Nephron progenitor cell (in vitro differentiated cells): ENCODE measurements at regions not wholly inside any gene's neighbourhood (a gene's known extent, or its start where the extent isn't known, plus 50 kb on each side); places are given as distances from the start of the nearest gene placed in this dataset.
"Not testable (repeated sequence)": the region's sequence is repeated elsewhere in the genome, so short reads cannot be mapped to it uniquely, and the experiment has no call there.

Experiments
- DNase-seq: peaks from one replicate; pipeline ENCODE4 v3.0.0; 2021
- H3K27ac Mint-ChIP-seq: 2 replicates; pipeline ENCODE4 v1.8.0; 2021; ENCODE audit warnings: mild to moderate bottlenecking, moderate library complexity, mixed read lengths
- H3K27me3 Mint-ChIP-seq: 2 replicates; pipeline ENCODE4 v1.8.0; 2021; ENCODE audit warnings: mild to moderate bottlenecking, low read depth, mixed read lengths; ENCODE audit not compliant: poor library complexity
- H3K36me3 Mint-ChIP-seq: 2 replicates; pipeline ENCODE4 v1.8.0; 2021; ENCODE audit warnings: low read depth, mixed read lengths
- H3K4me1 Mint-ChIP-seq: 2 replicates; pipeline ENCODE4 v1.8.0; 2021; ENCODE audit warnings: mixed read lengths
- H3K4me3 Mint-ChIP-seq: 2 replicates; pipeline ENCODE4 v1.8.0; 2021; ENCODE audit warnings: mild to moderate bottlenecking, moderate library complexity, mixed read lengths
- H3K9me3 Mint-ChIP-seq: 2 replicates; pipeline ENCODE4 v1.8.0; 2021; ENCODE audit warnings: mild to moderate bottlenecking, moderate library complexity, mixed read lengths
- TF ChIP-seq, protein P1 (sequence below): fragments of 200-600 bp; sonication (generic); IDR thresholded peaks from 2 replicates; pipeline ENCODE4 v1.5.0; 2021; ENCODE audit warnings: antibody characterized with exemption

DNA sequence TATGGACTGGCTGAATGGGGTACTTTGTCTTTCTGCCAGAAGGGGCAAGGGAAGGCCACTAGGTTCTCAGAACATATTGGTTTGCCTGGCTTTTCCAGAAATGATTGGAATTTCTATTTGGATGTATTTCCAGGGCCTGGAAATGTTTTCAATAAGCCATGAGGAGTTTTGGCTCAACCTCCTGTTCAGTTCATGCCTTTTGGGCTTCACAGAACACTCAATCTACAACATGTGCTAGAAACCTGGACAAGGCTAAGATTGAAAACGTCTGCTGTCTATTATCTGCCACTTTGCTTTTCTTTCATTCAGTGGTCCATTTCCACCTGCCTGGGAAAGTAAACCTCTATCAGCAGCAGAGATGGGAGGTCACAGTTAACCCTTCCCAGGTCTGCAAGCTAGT, 793.4 kb downstream of the TENT5A start:
- TF ChIP-seq, protein P1, sequence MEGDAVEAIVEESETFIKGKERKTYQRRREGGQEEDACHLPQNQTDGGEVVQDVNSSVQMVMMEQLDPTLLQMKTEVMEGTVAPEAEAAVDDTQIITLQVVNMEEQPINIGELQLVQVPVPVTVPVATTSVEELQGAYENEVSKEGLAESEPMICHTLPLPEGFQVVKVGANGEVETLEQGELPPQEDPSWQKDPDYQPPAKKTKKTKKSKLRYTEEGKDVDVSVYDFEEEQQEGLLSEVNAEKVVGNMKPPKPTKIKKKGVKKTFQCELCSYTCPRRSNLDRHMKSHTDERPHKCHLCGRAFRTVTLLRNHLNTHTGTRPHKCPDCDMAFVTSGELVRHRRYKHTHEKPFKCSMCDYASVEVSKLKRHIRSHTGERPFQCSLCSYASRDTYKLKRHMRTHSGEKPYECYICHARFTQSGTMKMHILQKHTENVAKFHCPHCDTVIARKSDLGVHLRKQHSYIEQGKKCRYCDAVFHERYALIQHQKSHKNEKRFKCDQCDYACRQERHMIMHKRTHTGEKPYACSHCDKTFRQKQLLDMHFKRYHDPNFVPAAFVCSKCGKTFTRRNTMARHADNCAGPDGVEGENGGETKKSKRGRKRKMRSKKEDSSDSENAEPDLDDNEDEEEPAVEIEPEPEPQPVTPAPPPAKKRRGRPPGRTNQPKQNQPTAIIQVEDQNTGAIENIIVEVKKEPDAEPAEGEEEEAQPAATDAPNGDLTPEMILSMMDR, result no peak
- Mint-ChIP-seq H3K36me3 (no peaks in the 10 kb centered on the region), H3K4me3 (no peak overlapping the region), H3K9me3 (no peaks in the 10 kb centered on the region), H3K27me3 (peaks cover 4% of the 10 kb centered on the region), H3K4me1 (peaks cover 25% of the 10 kb centered on the region), H3K27ac (no peak overlapping the region)
- DNase-seq, result no peak

DNA sequence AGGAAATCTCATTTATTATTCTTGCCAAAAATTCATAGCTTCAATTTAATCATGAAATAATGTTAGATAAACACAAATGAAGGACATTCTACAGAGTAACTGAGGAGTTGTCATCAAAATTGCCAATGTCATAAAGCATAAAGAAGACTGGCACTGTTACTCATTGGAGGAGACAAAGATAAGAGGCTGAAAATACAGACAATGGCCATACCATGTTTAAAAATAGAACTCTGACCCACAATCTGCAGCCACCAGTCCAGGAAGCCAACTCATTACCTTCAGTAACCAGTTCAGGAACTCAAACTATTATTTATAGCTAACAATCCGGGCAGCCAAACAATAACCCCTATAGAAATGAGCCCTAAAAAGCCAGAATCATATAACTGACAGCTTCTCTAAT, 795.6 kb downstream of the TENT5A start:
- H3K4me1 Mint-ChIP-seq, result peaks cover 19% of the 10 kb centered on the region
- no peak overlapping the region for H3K4me3 Mint-ChIP-seq
- DNase-seq, result no peak
- H3K27me3 Mint-ChIP-seq, result peaks cover 4% of the 10 kb centered on the region
- TF ChIP-seq, protein P1, result no peak
- H3K36me3 Mint-ChIP-seq, result no peaks in the 10 kb centered on the region
- no peak overlapping the region for H3K27ac Mint-ChIP-seq
- H3K9me3 Mint-ChIP-seq, result no peaks in the 10 kb centered on the region

DNA sequence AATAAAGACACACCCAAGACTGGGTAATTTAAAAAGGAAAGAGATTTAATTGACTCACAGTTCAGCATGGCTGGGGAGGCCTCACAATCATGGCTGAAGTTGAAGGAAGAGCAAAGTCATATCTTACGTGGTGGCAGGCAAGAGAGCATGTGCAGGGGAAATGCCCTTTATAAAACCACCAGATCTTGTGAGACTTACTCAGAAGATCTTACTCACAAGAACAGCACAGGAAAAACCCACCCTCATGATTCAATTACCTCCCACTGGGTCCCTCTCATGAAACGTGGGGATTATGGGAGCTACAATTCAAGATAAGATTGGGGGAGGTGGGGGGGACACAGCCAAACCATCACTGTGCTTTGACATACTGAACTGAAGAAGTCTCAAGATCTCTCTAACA, 800.0 kb downstream of the TENT5A start:
- not testable (repeated sequence) for DNase-seq, H3K4me3 Mint-ChIP-seq, H3K27ac Mint-ChIP-seq, H3K9me3 Mint-ChIP-seq, H3K4me1 Mint-ChIP-seq, H3K27me3 Mint-ChIP-seq, H3K36me3 Mint-ChIP-seq

DNA sequence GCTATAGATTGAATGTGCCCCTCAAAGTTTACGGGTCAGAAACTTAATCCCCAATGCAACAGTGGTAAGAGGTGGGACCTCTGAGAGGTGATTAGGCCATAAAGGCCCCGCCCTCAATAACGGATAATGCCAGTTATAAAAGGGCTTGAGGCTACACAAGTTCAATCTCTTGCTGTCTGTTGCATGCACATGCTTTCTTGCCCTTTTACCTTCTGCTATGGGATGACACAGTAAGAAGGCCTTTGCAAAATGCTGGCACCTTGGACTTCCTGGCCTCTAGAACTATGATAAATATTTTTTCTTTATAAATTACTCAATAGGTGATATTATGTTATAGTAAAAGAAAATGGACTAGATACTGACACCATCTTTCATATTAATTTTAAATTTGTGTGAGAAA, 806.1 kb downstream of the TENT5A start:
- no peak for DNase-seq
- Mint-ChIP-seq H3K4me1 (no peaks in the 10 kb centered on the region), H3K9me3 (no peaks in the 10 kb centered on the region), H3K27ac (no peak overlapping the region), H3K27me3 (no peaks in the 10 kb centered on the region), H3K36me3 (no peaks in the 10 kb centered on the region), H3K4me3 (no peak overlapping the region)
- TF ChIP-seq, protein P1, result no peak

DNA sequence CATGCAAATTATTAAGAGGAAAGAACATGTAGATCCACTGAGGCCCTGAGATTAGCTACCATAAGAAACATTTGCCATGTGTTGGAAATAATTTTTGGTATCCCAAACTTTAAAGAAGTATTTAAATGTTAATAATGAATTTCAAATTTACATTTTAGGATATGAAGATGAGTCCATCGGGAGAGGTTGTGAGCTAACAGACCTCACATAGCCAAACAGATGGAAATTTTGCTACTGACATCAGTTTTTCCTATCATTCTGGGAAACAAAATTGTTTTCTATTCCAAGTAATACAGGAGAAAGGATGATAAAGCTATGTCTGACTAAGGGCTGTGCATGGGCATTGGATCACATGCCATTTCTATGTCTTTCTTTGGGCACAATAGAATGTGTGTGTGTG, 809.6 kb downstream of the TENT5A start:
- DNase-seq, result no peak
- no peak overlapping the region for H3K4me3 Mint-ChIP-seq
- H3K4me1 Mint-ChIP-seq, result peaks cover 12% of the 10 kb centered on the region
- no peaks in the 10 kb centered on the region for H3K36me3 Mint-ChIP-seq
- peaks cover 3% of the 10 kb centered on the region for H3K27me3 Mint-ChIP-seq
- no peak overlapping the region for H3K27ac Mint-ChIP-seq
- TF ChIP-seq, protein P1, result no peak
- H3K9me3 Mint-ChIP-seq, result peaks cover 5% of the 10 kb centered on the region

DNA sequence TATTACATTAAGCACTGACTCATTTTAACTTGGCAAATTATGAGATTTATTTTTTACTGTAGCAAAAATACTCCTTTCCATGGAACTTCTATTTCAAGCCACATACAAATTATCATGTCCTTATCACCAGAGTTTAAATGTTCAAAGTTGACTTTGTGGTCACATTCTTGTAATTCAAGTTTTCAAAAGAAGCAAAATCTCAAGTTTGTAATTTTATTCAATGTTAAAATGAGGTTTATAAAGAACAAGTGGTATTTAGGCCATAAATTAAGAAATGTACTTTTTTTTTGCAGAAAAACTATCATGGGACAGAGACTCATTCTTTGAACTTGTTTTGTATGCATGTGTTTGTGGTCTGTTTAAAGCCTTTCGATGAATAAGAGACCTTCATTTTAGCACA, 811.5 kb downstream of the TENT5A start:
- Mint-ChIP-seq H3K36me3 (peaks cover 5% of the 10 kb centered on the region), H3K4me3 (no peak overlapping the region), H3K27me3 (peaks cover 7% of the 10 kb centered on the region), H3K27ac (no peak overlapping the region), H3K9me3 (peaks cover 19% of the 10 kb centered on the region), H3K4me1 (peaks cover 12% of the 10 kb centered on the region)
- TF ChIP-seq, protein P1, result no peak
- DNase-seq, result no peak
